IPS-18a (cell line): ENCODE measurements at regions not wholly inside any gene's neighbourhood (a gene's known extent, or its start where the extent isn't known, plus 50 kb on each side); places are given as distances from the start of the nearest gene placed in this dataset.

Source experiments
- H3K27ac ChIP-seq: one replicate; pipeline ENCODE4 v1.5.1; 2013; ENCODE audit warnings: low read length
- H3K27me3 ChIP-seq: one replicate; pipeline ENCODE4 v1.6.1; 2013; ENCODE audit warnings: mild to moderate bottlenecking, low read length; ENCODE audit not compliant: control insufficient read depth, insufficient read depth
- H3K36me3 ChIP-seq: one replicate; pipeline ENCODE4 v1.6.1; 2013; ENCODE audit warnings: low read depth, low read length; ENCODE audit not compliant: control insufficient read depth
- H3K4me1 ChIP-seq: one replicate; pipeline ENCODE4 v1.6.1; 2013; ENCODE audit warnings: low read depth, low read length; ENCODE audit not compliant: control insufficient read depth
- H3K4me3 ChIP-seq: one replicate; pipeline ENCODE4 v1.5.1; 2013; ENCODE audit warnings: low read length
- H3K9ac ChIP-seq: one replicate; pipeline ENCODE4 v1.6.1; 2013; ENCODE audit warnings: mild to moderate bottlenecking, low read length, moderate library complexity
- H3K9me3 ChIP-seq: one replicate; pipeline ENCODE4 v1.6.1; 2013; ENCODE audit warnings: low read depth, low read length; ENCODE audit not compliant: control insufficient read depth

DNA sequence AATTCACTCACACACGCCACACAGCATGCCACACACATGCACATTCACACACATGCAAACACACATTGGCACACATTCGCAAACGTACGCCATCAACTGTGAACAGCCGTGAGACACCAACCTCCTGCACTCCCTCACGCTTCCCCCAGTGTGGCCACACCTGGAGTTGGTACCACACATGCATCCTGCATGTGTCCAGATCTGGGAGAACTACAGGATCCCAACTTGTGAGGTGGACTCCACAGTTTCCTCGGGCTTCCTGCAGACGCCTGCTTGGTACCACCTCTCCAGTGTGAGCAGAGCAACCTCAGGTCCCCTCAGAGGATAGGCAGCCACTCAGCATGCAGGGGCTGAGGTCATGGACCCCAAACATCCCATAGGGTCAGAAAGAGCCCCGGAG is 239.0 kb downstream of the EIPR1 start:
- Histone ChIP-seq H3K9me3 (no peaks in the 10 kb centered on the region), H3K27ac (no peak overlapping the region), H3K4me1 (no peaks in the 10 kb centered on the region), H3K36me3 (no peaks in the 10 kb centered on the region), H3K9ac (no peak overlapping the region), H3K4me3 (no peak overlapping the region), H3K27me3 (no peaks in the 10 kb centered on the region)

DNA sequence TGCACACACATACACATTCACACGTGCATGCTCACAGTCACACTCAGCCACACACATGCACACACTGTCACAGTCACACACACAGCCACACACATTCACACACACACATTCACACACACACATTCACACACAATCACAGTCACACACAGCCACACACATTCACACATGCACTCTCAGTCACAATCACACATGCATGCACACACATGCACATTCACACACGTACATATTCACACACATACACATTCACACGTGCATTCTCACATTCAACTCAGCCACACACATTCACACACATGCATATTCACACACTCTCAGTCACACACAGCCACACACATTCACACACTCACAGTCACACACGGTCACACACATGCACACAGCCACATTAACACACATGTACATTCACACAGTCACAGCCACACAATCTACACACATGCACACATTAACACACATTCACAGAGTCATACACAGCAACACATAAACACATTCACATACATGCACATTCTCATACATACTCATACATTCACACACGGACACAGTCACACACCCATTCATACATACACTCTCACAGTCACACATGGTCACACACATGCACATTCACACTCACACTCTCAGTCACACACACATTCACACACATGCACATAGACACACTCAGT is 239.8 kb downstream of the EIPR1 start:
- Histone ChIP-seq H3K4me1 (no peaks in the 10 kb centered on the region), H3K9ac (no peak overlapping the region), H3K4me3 (no peak overlapping the region), H3K27ac (no peak overlapping the region), H3K27me3 (no peaks in the 10 kb centered on the region), H3K9me3 (no peaks in the 10 kb centered on the region), H3K36me3 (no peaks in the 10 kb centered on the region)

DNA sequence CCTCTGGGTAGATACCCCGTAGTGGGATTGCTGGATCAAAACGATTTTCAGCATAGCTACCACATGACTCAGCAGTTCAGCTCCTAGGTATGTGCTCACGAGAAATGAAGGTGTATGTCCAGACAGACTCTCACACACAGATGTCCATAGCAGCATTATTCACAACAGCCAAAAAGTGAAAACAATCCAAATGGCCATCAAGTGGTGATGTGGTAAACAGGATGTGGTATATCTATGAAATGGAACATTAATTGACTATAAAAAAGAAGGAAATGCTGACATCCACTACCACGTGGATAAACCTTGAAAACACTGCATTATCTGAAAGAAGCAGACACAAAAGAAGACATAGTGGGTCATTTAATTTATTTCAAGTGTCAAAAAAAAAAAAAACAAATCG is 241.9 kb downstream of the EIPR1 start:
- no peaks in the 10 kb centered on the region for H3K36me3 ChIP-seq
- H3K27ac ChIP-seq, result no peak overlapping the region
- no peaks in the 10 kb centered on the region for H3K4me1 ChIP-seq
- no peak overlapping the region for H3K4me3 ChIP-seq
- no peaks in the 10 kb centered on the region for H3K27me3 ChIP-seq
- H3K9me3 ChIP-seq, result no peaks in the 10 kb centered on the region
- H3K9ac ChIP-seq, result no peak overlapping the region

DNA sequence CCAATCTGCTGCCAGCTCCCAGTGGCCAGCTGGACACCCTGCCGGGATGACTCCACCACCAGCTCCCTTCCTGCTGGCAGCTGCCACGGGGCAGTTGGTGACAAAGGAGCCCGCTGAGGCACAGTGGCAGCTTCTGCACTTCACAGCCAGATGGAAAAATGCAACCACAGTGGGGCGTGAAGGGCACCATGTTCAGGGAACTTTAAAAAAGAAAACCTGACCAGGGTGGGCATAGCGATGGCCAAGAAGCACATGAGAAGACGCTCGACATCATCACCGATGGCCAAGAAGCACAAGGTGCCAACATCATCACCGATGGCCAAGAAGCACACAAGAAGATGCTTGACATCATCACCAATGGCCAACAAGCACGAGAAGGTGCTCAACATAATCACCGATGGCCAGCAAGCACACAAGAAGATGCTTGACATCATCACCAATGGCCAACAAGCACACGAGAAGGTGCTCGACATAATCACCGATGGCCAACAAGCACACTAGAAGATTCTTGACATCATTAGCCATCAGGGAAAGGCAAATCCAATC is 243.5 kb downstream of the EIPR1 start:
- Histone ChIP-seq H3K27me3 (no peaks in the 10 kb centered on the region), H3K9me3 (no peaks in the 10 kb centered on the region), H3K27ac (no peak overlapping the region)

DNA sequence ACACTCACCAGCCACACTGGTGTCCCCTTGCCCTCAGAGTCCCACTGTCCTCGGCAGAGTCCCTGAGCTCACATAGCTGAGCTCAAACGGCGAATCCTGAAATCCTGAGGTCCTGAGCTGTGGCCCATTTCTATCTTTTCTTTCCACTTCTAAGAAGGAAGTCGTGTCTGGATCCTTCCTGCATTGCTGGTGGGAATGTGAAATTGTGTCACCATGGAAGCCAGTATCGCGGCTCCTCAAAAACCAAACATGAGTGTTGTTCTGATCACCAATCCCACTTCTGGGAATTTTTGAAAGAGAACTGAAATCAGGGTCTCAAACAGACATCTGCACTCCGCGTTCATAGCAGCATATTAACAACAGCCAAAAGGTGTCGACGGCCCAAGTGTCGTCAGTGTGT is 244.7 kb downstream of the EIPR1 start:
- Histone ChIP-seq H3K36me3 (no peaks in the 10 kb centered on the region), H3K27me3 (no peaks in the 10 kb centered on the region), H3K9ac (no peak overlapping the region), H3K27ac (no peak overlapping the region), H3K9me3 (no peaks in the 10 kb centered on the region), H3K4me1 (no peaks in the 10 kb centered on the region), H3K4me3 (no peak overlapping the region)

More for the DNA sequence above, 243.5 kb downstream of the EIPR1 start:
- Histone ChIP-seq H3K36me3 (no peaks in the 10 kb centered on the region), H3K4me3 (no peak overlapping the region), H3K9ac (no peak overlapping the region), H3K4me1 (no peaks in the 10 kb centered on the region)

DNA sequence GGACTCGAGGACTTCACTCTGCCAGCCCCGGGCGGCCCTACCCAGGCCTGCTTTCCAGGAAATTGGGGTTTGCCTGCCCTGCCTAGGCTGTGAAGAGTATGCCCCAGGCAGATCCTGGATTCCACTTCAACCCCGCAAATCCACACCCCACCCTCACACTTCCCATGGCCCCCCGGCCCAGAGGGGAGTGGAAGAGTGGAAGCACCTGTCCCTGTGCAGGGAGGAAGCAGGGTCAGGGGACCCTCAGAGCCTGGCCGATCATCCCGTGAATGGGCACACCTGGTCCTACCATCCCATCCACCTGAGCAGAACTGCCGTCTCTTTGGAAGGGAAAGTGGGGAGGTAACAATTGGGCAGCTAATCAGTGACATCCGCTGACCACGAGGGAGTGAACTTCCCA is 245.2 kb downstream of the EIPR1 start:
- no peaks in the 10 kb centered on the region for H3K36me3 ChIP-seq
- H3K4me1 ChIP-seq, result no peaks in the 10 kb centered on the region
- H3K9me3 ChIP-seq, result no peaks in the 10 kb centered on the region
- no peak overlapping the region for H3K9ac ChIP-seq
- H3K27me3 ChIP-seq, result no peaks in the 10 kb centered on the region
- H3K27ac ChIP-seq, result no peak overlapping the region
- no peak overlapping the region for H3K4me3 ChIP-seq

DNA sequence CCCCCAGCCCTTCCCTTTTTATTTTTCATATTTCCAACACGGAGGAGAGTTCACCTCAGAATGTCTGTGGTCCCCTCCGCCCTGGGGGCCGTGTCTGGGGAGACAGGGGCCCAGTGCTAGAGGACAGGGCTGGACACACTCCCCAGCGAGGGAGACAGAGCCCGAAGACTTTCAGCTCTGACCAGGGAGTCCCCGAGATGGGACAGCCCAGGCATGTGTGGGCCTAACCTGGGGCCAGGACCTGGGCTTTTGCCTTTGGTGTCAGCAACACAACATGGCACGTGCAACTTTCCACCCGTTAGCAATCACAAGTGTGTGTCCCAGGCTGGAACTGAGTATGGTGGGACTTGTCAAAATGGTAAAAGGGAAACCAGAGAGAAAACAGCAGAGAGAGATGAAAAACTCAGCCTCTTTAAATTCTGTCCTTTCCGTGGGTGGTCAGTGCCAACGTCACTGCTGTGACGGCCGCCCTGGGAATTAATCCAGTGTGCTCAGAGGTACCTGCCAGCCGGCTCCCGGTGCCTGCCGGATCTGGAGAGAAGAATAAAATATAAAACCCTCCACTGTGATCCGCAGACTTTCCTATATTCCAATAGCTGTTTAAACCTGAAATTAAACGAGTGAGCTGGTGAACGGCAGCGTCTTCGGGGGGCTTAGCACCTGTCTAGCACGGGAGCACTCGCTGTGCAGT is 245.8 kb downstream of the EIPR1 start:
- no peak overlapping the region for H3K9ac ChIP-seq
- H3K27ac ChIP-seq, result no peak overlapping the region
- no peaks in the 10 kb centered on the region for H3K4me1 ChIP-seq
- H3K27me3 ChIP-seq, result no peaks in the 10 kb centered on the region
- H3K36me3 ChIP-seq, result no peaks in the 10 kb centered on the region
- no peaks in the 10 kb centered on the region for H3K9me3 ChIP-seq
- no peak overlapping the region for H3K4me3 ChIP-seq

DNA sequence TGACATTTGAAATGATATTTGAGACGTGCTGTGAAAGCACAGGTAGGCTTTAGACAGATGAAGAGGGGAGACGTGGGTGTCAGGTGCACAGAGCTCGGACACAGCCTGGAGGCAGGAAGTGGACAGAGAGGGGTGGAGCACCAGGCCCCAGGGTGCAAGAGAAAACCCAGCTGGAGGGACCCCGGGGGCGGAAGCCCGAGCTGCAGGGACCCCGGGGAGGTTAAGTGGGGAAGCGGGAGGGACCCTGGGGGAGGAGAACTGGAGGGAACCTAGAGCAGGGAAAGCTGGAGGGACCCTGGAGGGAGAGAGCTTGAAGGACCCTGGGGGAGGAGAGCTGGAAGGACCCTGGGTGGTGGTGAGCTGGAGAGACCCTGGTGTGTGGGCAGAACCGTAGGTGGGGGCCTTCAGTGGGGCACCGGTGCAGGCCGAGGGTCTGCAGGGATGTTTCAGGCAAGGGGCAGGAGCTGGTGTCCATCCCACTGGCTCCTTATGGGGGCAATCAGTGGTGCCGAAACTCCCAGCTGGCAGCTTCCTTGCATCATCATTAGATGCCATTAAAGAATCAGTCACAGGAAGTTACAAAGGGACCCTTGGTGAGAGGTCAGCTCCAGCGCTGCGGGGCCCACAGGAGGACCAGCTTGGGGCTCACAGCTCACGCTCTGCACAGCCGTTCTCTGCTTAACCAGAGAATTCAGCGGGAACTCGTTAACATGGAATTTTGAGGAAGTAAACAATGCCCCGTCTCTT is 246.6 kb downstream of the EIPR1 start:
- Histone ChIP-seq H3K4me1 (no peaks in the 10 kb centered on the region), H3K36me3 (no peaks in the 10 kb centered on the region), H3K9me3 (no peaks in the 10 kb centered on the region), H3K4me3 (no peak overlapping the region), H3K27me3 (no peaks in the 10 kb centered on the region), H3K9ac (no peak overlapping the region), H3K27ac (no peak overlapping the region)

DNA sequence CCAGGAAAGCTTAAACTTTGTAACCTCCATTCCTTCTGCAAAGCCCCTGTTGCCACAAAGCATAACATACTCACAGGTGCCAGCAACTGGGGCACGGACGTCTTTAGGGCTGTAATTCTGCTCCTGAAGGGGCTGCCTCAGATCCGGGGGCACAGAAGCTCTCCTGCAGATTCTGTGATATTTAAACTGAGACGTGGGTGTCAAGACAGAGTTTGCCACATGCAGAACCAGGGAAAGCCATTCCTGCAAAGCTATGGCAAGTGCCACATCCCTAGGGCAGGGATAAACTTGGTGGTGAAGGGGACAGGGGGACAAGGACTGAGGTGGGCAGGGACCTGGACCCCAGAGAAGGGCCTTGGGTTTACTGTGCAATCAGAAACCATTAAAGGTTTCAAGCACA is 247.2 kb downstream of the EIPR1 start:
- Histone ChIP-seq H3K4me1 (no peaks in the 10 kb centered on the region), H3K4me3 (no peak overlapping the region), H3K9ac (no peak overlapping the region), H3K9me3 (no peaks in the 10 kb centered on the region), H3K27ac (no peak overlapping the region), H3K36me3 (no peaks in the 10 kb centered on the region), H3K27me3 (no peaks in the 10 kb centered on the region)

DNA sequence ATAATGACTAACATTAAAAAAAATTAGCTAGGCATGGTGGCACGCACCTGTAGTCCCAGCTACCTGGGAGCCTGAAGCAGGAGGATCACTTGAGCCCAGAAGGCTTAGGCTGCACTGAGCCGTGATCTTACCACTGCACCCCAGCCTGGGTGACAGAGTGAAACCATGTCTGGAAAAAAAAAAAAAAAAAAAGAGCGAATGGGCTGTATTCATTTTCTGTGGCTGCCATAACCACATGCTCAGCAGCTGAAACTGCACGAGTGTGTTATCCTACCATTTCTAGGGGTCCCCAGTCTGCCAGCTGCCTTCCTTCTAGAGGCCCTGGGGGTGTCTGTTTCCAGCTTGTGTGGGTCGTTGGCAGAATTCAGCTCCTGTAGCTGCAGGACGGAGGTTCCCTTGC is 247.8 kb downstream of the EIPR1 start:
- Histone ChIP-seq H3K9ac (no peak overlapping the region), H3K36me3 (no peaks in the 10 kb centered on the region), H3K4me3 (no peak overlapping the region), H3K27me3 (no peaks in the 10 kb centered on the region), H3K27ac (no peak overlapping the region), H3K4me1 (no peaks in the 10 kb centered on the region), H3K9me3 (no peaks in the 10 kb centered on the region)

DNA sequence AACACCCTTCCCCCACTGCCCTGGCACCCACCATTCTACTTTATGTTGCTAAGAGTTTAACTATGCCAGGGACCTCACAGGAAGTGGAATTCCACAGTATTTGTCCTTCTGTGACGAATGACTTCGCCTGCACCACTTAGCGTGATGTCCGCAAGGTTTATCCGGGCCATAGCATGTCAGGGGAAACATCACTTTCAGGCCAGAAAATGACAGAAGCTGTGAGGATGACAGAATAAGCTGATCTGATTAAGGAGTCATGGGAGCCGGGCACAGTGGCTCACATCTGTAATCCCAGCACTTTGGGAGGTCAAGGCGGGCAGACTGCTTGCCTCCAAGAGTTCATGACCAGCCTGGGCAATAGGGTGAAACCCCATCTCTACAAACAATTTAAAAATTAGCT is 248.8 kb downstream of the EIPR1 start:
- Histone ChIP-seq H3K36me3 (no peaks in the 10 kb centered on the region), H3K9ac (no peak overlapping the region), H3K9me3 (no peaks in the 10 kb centered on the region), H3K27me3 (no peaks in the 10 kb centered on the region), H3K4me3 (no peak overlapping the region), H3K4me1 (no peaks in the 10 kb centered on the region), H3K27ac (no peak overlapping the region)
